Ammon's horn (tissue), 1 donor: ENCODE measurements at regions not wholly inside any gene's neighbourhood (a gene's known extent, or its start where the extent isn't known, plus 50 kb on each side); places are given as distances from the start of the nearest gene placed in this dataset.

Source experiments
- DNase-seq: peaks from one replicate; pipeline ENCODE4 v3.0.0-alpha.2; 2016; ENCODE audit warnings: low spot score

- no peak for DNase-seq
These were observed 114.0 kb downstream of the NSG2 start for GRCh38 chr5:174159327-174160114.

- DNase-seq, result no peak
These were observed 119.9 kb downstream of the NSG2 start for GRCh38 chr5:174165406-174165805.

DNA sequence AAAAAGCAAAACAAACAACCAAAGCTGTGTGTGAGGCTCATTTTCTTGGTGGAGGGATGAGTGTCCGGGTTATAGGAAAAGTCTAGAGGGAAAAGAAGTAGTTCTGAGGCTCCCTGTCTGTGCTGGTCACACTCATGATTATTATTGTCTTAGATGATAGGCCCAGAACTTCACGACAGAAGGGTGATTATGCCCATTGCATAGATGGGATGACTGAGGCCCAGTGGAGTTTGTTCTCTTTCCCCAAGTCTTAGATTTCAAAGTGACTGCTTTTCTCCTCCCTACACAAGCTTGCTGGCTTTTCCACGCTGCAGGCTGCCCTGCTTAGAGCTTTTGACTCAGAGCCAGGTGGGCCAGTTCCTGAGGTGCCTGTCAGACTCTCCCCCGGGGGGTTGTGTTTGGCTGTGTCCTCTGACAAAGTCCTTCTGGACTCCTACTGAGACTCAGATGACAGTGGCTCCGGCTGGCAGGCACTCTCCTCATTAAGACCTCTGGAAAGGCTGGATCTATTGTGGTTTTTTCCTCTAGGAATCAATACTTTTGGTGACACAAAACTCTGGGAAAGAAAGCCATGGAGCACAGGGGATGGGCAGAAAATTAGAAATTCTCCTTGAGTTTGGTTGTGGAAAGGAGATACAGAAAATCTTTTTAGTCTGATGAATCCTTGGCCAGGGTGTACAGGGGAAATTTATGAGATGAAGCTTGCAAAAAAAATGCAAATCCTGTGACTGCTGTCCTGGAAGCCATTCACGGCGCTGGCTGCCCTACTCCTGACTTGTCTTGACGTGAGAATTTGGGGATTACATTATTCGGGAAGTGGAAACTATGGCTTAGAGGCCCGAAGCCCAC lies 120.9 kb downstream of the NSG2 start:
- peak; percentile 25 for DNase-seq

- no peak for DNase-seq
These were observed 121.8 kb downstream of the NSG2 start for GRCh38 chr5:174167080-174167910.

DNA sequence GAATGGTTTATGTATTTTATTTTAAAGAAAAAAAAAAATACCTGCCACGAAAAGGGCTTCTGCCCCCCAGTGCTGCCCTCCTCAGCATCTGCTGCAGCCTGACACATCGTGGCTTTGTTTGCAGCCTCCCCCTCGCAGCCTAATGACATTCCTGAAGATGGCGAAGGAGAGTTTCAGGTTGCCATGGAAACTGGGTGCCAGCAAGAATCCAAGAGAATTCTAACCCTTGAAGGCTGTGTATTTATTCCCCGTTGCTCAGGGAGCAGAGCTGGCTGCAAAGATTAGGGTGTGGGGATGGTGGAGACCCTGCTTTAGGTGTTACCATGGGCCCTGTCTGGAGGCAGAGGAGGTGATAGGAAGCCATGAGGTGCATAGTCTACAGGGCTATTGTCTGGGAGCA lies 126.6 kb downstream of the NSG2 start:
- DNase-seq, result peak; percentile 67

DNA sequence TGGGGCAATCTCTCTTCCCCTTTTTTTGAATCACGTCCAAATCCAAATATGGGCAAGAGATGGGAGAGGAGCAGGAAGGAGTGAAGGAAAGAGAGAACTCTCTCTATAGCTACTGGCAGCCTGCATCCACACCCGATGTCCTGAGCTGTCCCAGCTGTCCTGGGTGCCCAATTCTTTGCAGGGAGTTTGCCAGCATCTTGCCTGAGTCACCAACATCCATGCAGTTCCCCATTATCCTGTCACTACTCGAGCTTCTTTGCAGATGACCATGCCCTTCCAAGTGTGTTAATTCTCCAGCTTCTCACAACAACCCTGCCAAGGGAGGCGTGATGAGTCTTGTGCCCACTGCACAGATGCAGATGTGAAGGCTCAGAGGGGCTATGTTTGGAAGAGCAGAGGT lies 127.1 kb downstream of the NSG2 start:
- no peak for DNase-seq

- no peak for DNase-seq
These were observed 128.3 kb downstream of the NSG2 start for GRCh38 chr5:174173766-174174165.

DNA sequence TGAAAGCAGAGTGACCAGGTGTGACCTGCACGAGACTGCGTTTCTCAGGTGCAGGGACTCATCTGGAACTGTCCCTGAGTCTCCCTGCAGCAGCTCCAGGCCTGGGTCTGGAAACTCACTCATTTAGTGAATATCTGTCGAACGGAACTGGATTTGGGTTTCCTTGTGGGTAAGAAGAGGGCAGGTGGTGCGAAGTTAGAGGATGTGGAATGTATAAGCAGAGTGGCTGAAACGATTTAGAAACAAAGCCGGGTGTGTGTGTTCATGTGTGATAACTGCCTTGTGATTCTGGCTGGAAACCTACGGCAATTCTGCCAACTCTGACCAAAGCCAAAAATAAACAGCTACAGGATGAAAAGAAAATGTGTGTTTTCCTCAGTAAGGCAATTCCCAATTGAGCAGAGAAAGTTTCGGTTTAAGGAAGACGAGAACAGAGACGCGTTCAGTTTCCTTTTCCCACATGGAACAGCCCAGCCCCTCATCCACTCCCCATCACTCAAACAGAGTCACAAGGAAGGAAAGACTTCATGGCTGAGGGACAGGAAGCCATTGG lies 130.3 kb downstream of the NSG2 start:
- DNase-seq, result no peak

GRCh38 chr5:174176511-174176910 lies 131.0 kb downstream of the NSG2 start:
- no peak for DNase-seq

DNA sequence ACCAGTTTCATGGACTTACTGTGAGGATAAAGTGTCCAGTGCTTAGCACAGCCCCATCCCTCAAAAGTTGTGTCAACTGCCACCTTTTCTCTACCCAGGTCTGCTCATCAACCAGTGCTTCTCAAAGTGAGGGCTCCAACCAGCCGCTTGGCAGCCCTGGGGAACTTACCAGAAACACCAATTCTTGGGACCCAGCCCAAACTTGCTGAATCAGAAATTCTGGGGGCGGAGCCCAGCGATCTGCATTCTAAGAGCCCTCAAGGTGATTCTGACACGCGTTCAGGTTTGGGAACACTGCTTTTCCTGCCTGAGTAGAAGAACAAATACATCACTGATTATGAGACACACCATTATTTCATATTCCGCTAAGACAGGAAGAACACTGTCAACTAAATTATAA lies 132.0 kb downstream of the NSG2 start:
- no peak for DNase-seq

- DNase-seq, result no peak
These were observed 132.6 kb downstream of the NSG2 start for GRCh38 chr5:174177976-174178605.

GRCh38 chr5:174180639-174181038 lies 135.1 kb downstream of the NSG2 start:
- DNase-seq, result no peak

GRCh38 chr5:174182111-174182510 lies 136.6 kb downstream of the NSG2 start:
- DNase-seq, result no peak

GRCh38 chr5:174183701-174184100 lies 138.2 kb downstream of the NSG2 start:
- no peak for DNase-seq

- DNase-seq, result no peak
These were observed 140.0 kb downstream of the NSG2 start for GRCh38 chr5:174185506-174185905.

DNA sequence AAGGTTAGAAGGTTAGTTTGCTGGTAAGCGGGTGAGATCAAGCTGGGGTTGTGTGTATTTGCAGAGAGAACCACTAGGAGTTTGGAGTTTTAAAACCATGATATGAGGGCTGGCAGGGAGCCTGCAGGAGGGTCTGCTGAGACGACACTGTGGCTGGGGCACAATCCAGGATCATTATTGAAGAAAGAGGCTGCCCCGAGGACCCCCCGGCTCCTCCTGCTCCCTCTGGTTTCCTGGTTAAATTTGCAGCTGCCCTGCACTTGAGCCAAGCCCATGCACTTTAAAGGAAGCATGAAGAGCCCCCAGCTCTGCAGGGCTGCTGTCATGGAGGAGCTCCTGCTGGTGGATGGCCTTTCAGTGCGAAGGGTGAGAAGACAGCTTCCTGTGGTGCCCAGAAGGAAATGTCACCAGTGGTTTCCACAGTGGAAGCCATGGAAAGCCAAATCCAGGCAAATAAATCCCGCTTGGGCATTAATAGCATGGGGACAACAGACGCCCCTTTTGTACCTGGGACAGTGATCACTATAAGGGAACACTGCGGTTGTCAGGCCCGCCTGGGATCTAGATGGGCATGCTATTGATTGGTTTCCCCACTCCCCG lies 140.7 kb downstream of the NSG2 start:
- DNase-seq, result no peak

GRCh38 chr5:174187001-174187400 lies 141.5 kb downstream of the NSG2 start:
- no peak for DNase-seq

DNA sequence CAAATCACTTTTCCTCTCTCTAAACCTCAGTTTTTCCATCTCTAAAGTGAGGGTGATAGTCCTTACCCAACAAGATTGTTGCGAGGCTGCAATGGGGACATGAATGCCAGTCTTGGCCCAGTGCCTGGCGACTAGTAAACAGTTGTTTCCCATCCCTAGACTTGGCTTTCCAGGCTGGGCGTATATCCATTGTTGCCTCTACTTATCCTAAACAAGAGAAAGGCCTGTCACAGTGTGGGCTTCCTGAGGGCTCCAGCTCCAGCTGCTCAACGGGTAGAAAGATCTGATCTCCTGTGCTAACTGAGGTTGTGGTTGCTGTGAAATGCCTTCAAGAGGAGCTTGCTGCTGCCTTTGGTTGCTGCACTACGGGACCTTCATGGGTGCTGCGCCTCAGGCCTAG lies 142.0 kb downstream of the NSG2 start:
- DNase-seq, result no peak

DNA sequence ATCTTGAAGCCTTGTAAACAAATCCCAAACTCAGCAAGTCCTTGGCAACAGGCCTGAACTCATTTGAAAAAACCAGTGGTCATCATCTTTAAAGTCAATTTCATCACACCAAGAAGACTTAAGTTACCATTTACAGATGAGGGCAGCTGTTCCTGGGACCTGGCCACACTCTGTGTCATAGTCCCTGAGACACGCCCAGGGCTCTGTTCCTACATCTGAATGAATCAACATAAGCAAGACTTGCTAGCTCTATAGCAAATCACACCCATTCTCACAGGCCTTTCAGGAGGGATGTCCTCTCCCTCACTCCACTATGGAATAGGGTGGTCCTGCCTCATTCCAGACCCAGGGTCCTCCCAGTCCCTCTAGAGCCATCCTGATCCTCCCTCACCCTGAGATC lies 142.8 kb downstream of the NSG2 start:
- DNase-seq, result no peak

GRCh38 chr5:174189654-174190541 lies 144.4 kb downstream of the NSG2 start:
- no peak for DNase-seq
